A549 (cell line): ENCODE measurements at regions not wholly inside any gene's neighbourhood (a gene's known extent, or its start where the extent isn't known, plus 50 kb on each side); places are given as distances from the start of the nearest gene placed in this dataset.
"Not testable (repeated sequence)": the region's sequence is repeated elsewhere in the genome, so short reads cannot be mapped to it uniquely, and the experiment has no call there.

Experiments
- ATAC-seq, 2 experiments: fragments of 200-7000 bp in 1 of 2; fragments of >200 bp in 1 of 2; cut with Nextera tagmentation in 1 of 2; cut with Tn5 transposase in 1 of 2; 3 replicates each; pipeline versions ENCODE4 v1.8.0 to v1.9.1; 2018 to 2020; ENCODE audit warnings: mild to moderate bottlenecking in 1 of 2, moderate library complexity in 1 of 2
- CTCF ChIA-PET: fragments of 300-600 bp; sonication (Branson Sonifier 250); formaldehyde crosslinking; extraction: SDS; loops from one replicate; lab custom pipeline; 2021; ENCODE audit warnings: antibody characterized with exemption, inconsistent platforms; lab: Yijun Ruan, JAX
- POLR2A ChIA-PET: fragments of 350-600 bp; formaldehyde crosslinking; extraction: SDS; loops from one replicate; lab custom pipeline; 2021; ENCODE audit warnings: antibody characterized with exemption, inconsistent platforms; lab: Yijun Ruan, JAX
- DNase-seq, 2 experiments: peaks; one replicate each; pipeline versions ENCODE4 v3.0.0 to v3.0.0-alpha.2; 2011 to 2016; ENCODE audit warnings: low read depth in 1 of 2, low spot score in 1 of 2
- FAIRE-seq: peaks from 2 replicates; lab custom pipeline; 2011; peaks lifted over from hg19 to GRCh38; lab: Jason Lieb, UNC
- H3K27ac ChIP-seq, 2 experiments: fragments of >200 bp; sonication (Bioruptor Twin); formaldehyde crosslinking; 3 replicates each; pipeline ENCODE4 v1.5.1; 2016 to 2017
- H3K4me1 ChIP-seq: fragments of >200 bp; sonication (Bioruptor Twin); formaldehyde crosslinking; 3 replicates; pipeline ENCODE4 v1.6.1; 2016
- H3K4me2 ChIP-seq: fragments of >200 bp; sonication (Bioruptor Twin); formaldehyde crosslinking; 3 replicates; pipeline ENCODE4 v1.6.1; 2016
- H3K4me3 ChIP-seq: fragments of >200 bp; sonication (Bioruptor Twin); formaldehyde crosslinking; 3 replicates; pipeline ENCODE4 v1.5.1; 2016
- H3K9me3 ChIP-seq: fragments of >200 bp; sonication (Bioruptor Twin); formaldehyde crosslinking; 3 replicates; pipeline ENCODE4 v1.6.1; 2016
- ATOH8 ChIP-seq: fragments of 250-450 bp; sonication (Bioruptor Pico); IDR thresholded peaks from 2 replicates; pipeline ENCODE4 v1.5.0; 2020; ENCODE audit warnings: low read depth, mild to moderate bottlenecking, moderate library complexity
- CBX2 ChIP-seq: fragments of 200-600 bp; sonication (generic); IDR thresholded peaks from 2 replicates; pipeline ENCODE4 v1.6.1; 2016; ENCODE audit warnings: low read depth, mild to moderate bottlenecking, borderline replicate concordance
- CHD4 ChIP-seq: fragments of 200-600 bp; sonication (generic); IDR thresholded peaks from 2 replicates; pipeline ENCODE4 v1.6.1; 2016; ENCODE audit warnings: antibody characterized with exemption, mild to moderate bottlenecking, borderline replicate concordance
- ELK1 ChIP-seq: fragments of 150-350 bp; IDR thresholded peaks from 2 replicates; pipeline ENCODE4 v1.6.1; 2014; ENCODE audit warnings: low read depth, mild to moderate bottlenecking, low read length
- FOSB ChIP-seq: fragments of 250-450 bp; sonication (Bioruptor Pico); IDR thresholded peaks from 2 replicates; pipeline ENCODE4 v1.5.0; 2020; ENCODE audit warnings: mild to moderate bottlenecking, moderate library complexity
- HDAC2 ChIP-seq: fragments of 200-600 bp; sonication (generic); IDR thresholded peaks from 2 replicates; pipeline ENCODE4 v1.6.1; 2016
- HEYL ChIP-seq: fragments of 250-450 bp; sonication (Bioruptor Pico); IDR thresholded peaks from 2 replicates; pipeline ENCODE4 v1.8.0; 2021; ENCODE audit warnings: mild to moderate bottlenecking, moderate library complexity
- HOXB13 ChIP-seq: fragments of 250-450 bp; sonication (Bioruptor Pico); IDR thresholded peaks from 2 replicates; pipeline ENCODE4 v1.5.0; 2020; ENCODE audit warnings: low read depth, mild to moderate bottlenecking, moderate library complexity
- HOXB5 ChIP-seq: fragments of 250-450 bp; sonication (Bioruptor Pico); IDR thresholded peaks from 2 replicates; pipeline ENCODE4 v1.5.0; 2020; ENCODE audit warnings: mild to moderate bottlenecking, moderate library complexity
- JUNB ChIP-seq: fragments of >200 bp; sonication (Bioruptor Twin); formaldehyde crosslinking; IDR thresholded peaks from 2 replicates; pipeline ENCODE4 v1.6.1; 2016
- MAFK ChIP-seq: fragments of 450-650 bp; IDR thresholded peaks from 2 replicates; pipeline ENCODE4 v1.6.1; 2014; ENCODE audit not compliant: partially characterized antibody
- MAZ ChIP-seq: fragments of 150-350 bp; IDR thresholded peaks from 2 replicates; pipeline ENCODE4 v1.6.1; 2014; ENCODE audit warnings: antibody characterized with exemption, low read depth, low read length, borderline replicate concordance
- PHF8 ChIP-seq: fragments of 200-600 bp; sonication (generic); IDR thresholded peaks from 2 replicates; pipeline ENCODE4 v1.6.1; 2016; ENCODE audit warnings: low read depth, mild to moderate bottlenecking, antibody characterized with exemption, moderate library complexity, borderline replicate concordance
- POLR2A ChIP-seq: IDR thresholded peaks from 2 replicates; pipeline ENCODE4 v1.6.1; 2012; ENCODE audit warnings: mild to moderate bottlenecking, low read length
- POLR2AphosphoS2 ChIP-seq: conservative IDR thresholded peaks from 2 replicates; pipeline ENCODE4 v1.6.1; 2012; ENCODE audit warnings: low read length, improper control_type of control experiment, inconsistent platforms
- RCOR1 ChIP-seq: fragments of 150-350 bp; IDR thresholded peaks from 2 replicates; pipeline ENCODE4 v1.6.1; 2014; ENCODE audit warnings: antibody characterized with exemption, low read length, low read depth
- TP53 ChIP-seq: fragments of 250-450 bp; sonication (Bioruptor Pico); IDR thresholded peaks from 2 replicates; pipeline ENCODE4 v1.5.0; 2021; ENCODE audit warnings: mild to moderate bottlenecking, moderate library complexity
- USF2 ChIP-seq: fragments of 450-650 bp; IDR thresholded peaks from 2 replicates; pipeline ENCODE4 v1.6.1; 2014; ENCODE audit warnings: antibody characterized with exemption
- ZSCAN20 ChIP-seq: fragments of 250-450 bp; sonication (Bioruptor Pico); IDR thresholded peaks from 2 replicates; pipeline ENCODE4 v1.8.0; 2022; ENCODE audit warnings: mild to moderate bottlenecking, moderate library complexity
- WGBS: methylation state at CpG from one replicate; pipeline ENCODE4 v1.1.6; 2017; ENCODE audit errors: missing lambda C conversion rate; 5-methylcytosine and 5-hydroxymethylcytosine counted together

DNA sequence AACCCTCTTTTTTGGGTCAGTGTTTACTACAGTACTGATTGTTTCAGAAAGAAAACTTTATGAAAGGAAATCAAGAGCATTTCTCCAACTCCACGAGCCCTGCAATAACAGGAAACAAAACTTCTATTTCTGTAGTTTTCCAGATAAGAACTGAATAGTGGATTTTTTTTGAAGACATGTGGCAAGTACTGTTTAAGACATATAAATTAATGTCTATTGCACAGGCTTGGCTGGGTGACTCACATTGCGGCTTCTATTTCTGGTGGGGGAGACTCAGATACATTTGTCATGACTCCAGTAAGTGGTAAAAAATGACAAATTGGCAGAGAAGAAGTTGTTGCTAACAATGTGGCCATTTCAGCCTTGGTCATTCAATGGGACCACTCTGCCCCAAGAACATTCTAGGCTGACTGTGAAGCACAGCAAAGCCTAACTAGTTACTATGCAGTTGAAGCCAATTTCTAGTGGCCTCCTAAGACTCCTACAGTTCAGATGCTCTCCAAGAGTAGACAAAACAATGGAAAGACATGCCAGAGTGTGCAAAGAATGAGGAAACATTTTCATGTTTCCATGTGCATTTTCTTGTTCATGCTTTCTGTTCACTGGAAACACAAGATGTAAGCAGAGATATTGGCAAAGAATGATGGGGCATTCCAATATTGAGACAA is 200.9 kb downstream of the EDN1 start (continued):
- TF ChIP-seq ATOH8 (CRISPR knock-in tag) (peak; percentile 63; the same call in 1 of the 2 replicates), HOXB13 (CRISPR knock-in tag) (peak; percentile 74), PHF8 (no peak)

DNA sequence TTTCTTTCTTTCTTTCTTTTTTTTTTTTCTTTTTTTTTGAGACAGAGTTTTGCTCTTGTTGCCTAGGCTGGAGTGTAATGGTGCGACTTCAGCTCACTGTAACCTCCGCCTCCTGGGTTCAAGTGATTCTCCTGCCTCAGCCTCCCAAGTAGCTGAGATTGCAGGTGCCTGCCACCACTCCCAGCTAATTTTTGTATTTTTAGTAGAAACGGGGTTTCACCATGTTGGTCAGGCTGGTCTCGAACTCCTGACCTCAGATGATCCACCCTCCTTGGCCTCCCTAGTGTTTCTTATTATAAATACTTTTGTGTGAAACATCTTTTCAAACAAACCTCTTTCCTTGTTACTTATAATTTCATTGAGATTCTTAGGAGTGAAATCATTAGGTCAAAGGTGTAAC is 202.8 kb downstream of the EDN1 start:
- not testable (repeated sequence) for H3K4me3 ChIP-seq, FAIRE-seq, ATAC-seq, DNase-seq
- WGBS: 15% methylated on average over 4 of the region's 4 CpGs
- peaks cover 36% of the 10 kb centered on the region for H3K9me3 ChIP-seq
- peaks cover 40% of the 10 kb centered on the region for H3K4me1 ChIP-seq
- ChIA-PET POLR2A (interaction anchor here (1.0 kb wide), 1 partner anchor 9 kb away, joined by 5 read pairs; no protein-coding TSS in a partner anchor), CTCF (interaction anchor here (1.4 to 2.1 kb wide), 2 partner anchors 110 to 203 kb away, joined by 5 to 7 read pairs; partner anchors contain the start of gene EDN1)
- H3K4me2 ChIP-seq: peak overlapping the region; percentile 68
- H3K27ac ChIP-seq: peak overlapping the region; percentile 94 to 98
- TF ChIP-seq HOXB5 (CRISPR knock-in tag) (0 out of 2 replicates have a peak, but pooled peaks have one; percentile 25), HOXB13 (CRISPR knock-in tag) (peak; percentile 59; the same call in 1 of the 2 replicates), ZSCAN20 (CRISPR knock-in tag) (peak; percentile 87), HEYL (CRISPR knock-in tag) (0 out of 2 replicates have a peak, but pooled peaks have one; percentile 33)
- TF ChIP-seq, all 56 proteins: peak for 4; not testable (repeated sequence) for 52

- no peak overlapping the region for H3K4me3 ChIP-seq
- peaks cover 40% of the 10 kb centered on the region for H3K4me1 ChIP-seq
- no peak for ATAC-seq
- POLR2A ChIA-PET: no interaction called here
- WGBS: 87% methylated on average over 4 of the region's 4 CpGs
- no peak for DNase-seq
- peak overlapping the region; percentile 68; the same call in 2 of the 3 replicates for H3K4me2 ChIP-seq
- peak overlapping the region; percentile 94 to 98 for H3K27ac ChIP-seq
- peaks cover 32% of the 10 kb centered on the region for H3K9me3 ChIP-seq
- no peak for FAIRE-seq
- TF ChIP-seq FOSB (CRISPR knock-in tag) (no peak), HOXB13 (CRISPR knock-in tag) (peak; percentile 21; the same call in 1 of the 2 replicates)
- TF ChIP-seq, all 56 proteins: peak for 1
- CTCF ChIA-PET: interaction anchor here (2.1 kb wide), 1 partner anchor 203 kb away, joined by 5 read pairs; the partner anchor contains the start of gene EDN1
These were observed 203.3 kb downstream of the EDN1 start for GRCh38 chr6:12493446-12493845.

GRCh38 chr6:12494161-12494560 is 204.0 kb downstream of the EDN1 start:
- ATAC-seq (no peak), FAIRE-seq (no peak), DNase-seq (no peak)
- CTCF ChIA-PET: no interaction called here
- 96% methylated on average over 7 of the region's 7 CpGs for WGBS
- POLR2A ChIA-PET: no interaction called here
- no peak overlapping the region for H3K4me2 ChIP-seq
- peaks cover 38% of the 10 kb centered on the region for H3K9me3 ChIP-seq
- H3K4me3 ChIP-seq: no peak overlapping the region
- peaks cover 40% of the 10 kb centered on the region for H3K4me1 ChIP-seq
- TF ChIP-seq POLR2A (no peak), HOXB13 (CRISPR knock-in tag) (no peak), TP53 (CRISPR knock-in tag) (no peak), FOSB (CRISPR knock-in tag) (no peak), MAZ (no peak), CHD4 (no peak), RCOR1 (no peak), HEYL (CRISPR knock-in tag) (no peak), USF2 (no peak), CBX2 (no peak), HDAC2 (no peak), POLR2AphosphoS2 (no peak), ELK1 (no peak), MAFK (no peak), JUNB (no peak)
- H3K27ac ChIP-seq: peak overlapping the region; percentile 94 to 98
